RPMI8226 (cell line): ENCODE measurements at regions not wholly inside any gene's neighbourhood (a gene's known extent, or its start where the extent isn't known, plus 50 kb on each side); places are given as distances from the start of the nearest gene placed in this dataset.

Experiments used
- DNase-seq: peaks from one replicate; pipeline ENCODE4 v3.0.0-alpha.2; 2015

GRCh38 chr5:152900332-152900731 is 495.3 kb upstream of the NMUR2 start:
- no peak for DNase-seq

- no peak for DNase-seq
Observed at GRCh38 chr5:152901754-152902153, 496.7 kb upstream of the NMUR2 start.

- DNase-seq: no peak
Observed at GRCh38 chr5:152905286-152905685, 500.2 kb upstream of the NMUR2 start.

GRCh38 chr5:152907488-152908245 is 502.6 kb upstream of the NMUR2 start:
- no peak for DNase-seq

- DNase-seq: no peak
Observed at GRCh38 chr5:152912924-152913323, 507.8 kb upstream of the NMUR2 start.

- DNase-seq: no peak
Observed at GRCh38 chr5:152932621-152933020, 527.5 kb upstream of the NMUR2 start.

GRCh38 chr5:152933056-152933455 is 528.0 kb upstream of the NMUR2 start:
- DNase-seq: no peak

- DNase-seq: no peak
Observed at GRCh38 chr5:152938630-152939029, 533.6 kb upstream of the NMUR2 start.

- DNase-seq: no peak
Observed at GRCh38 chr5:152942633-152943336, 537.7 kb upstream of the NMUR2 start.

GRCh38 chr5:152953788-152954483 is 536.5 kb upstream of the GRIA1 start:
- no peak for DNase-seq

- DNase-seq: no peak
Observed at GRCh38 chr5:152956943-152957613, 533.4 kb upstream of the GRIA1 start.

GRCh38 chr5:152978141-152978835 is 512.2 kb upstream of the GRIA1 start:
- DNase-seq: no peak

GRCh38 chr5:152987131-152987530 is 503.3 kb upstream of the GRIA1 start:
- no peak for DNase-seq

GRCh38 chr5:152990217-152990616 is 500.3 kb upstream of the GRIA1 start:
- no peak for DNase-seq

- no peak for DNase-seq
Observed at GRCh38 chr5:152990649-152991048, 499.8 kb upstream of the GRIA1 start.

- DNase-seq: no peak
Observed at GRCh38 chr5:152994033-152994680, 496.3 kb upstream of the GRIA1 start.

- no peak for DNase-seq
Observed at GRCh38 chr5:152995214-152995725, 495.2 kb upstream of the GRIA1 start.

- no peak for DNase-seq
Observed at GRCh38 chr5:153005711-153006110, 484.8 kb upstream of the GRIA1 start.

- no peak for DNase-seq
Observed at GRCh38 chr5:153006681-153007080, 483.8 kb upstream of the GRIA1 start.

GRCh38 chr5:153014194-153014593 is 476.3 kb upstream of the GRIA1 start:
- no peak for DNase-seq

GRCh38 chr5:153018121-153018520 is 472.3 kb upstream of the GRIA1 start:
- no peak for DNase-seq
